K562 (cell line): ENCODE measurements at regions not wholly inside any gene's neighbourhood (a gene's known extent, or its start where the extent isn't known, plus 50 kb on each side); places are given as distances from the start of the nearest gene placed in this dataset.

Experiments
- MGA ChIP-seq: fragments of 450-650 bp; IDR thresholded peaks from 2 replicates; pipeline ENCODE4 v1.6.1; 2016; ENCODE audit warnings: mild to moderate bottlenecking, moderate library complexity
- ZBTB40 ChIP-seq, 2 experiments: fragments of 450-650 bp in 1 of 2; sonication (generic) in 1 of 2; formaldehyde crosslinking in 1 of 2; IDR thresholded peaks; 2 replicates each; pipeline versions ENCODE4 v1.7.1 to v1.9.0; 2016 to 2022; ENCODE audit warnings: inconsistent platforms in 1 of 2, mild to moderate bottlenecking in 1 of 2, missing genetic modification reagents in 1 of 2

GRCh38 chr4:178320003-178320402 lies 877.8 kb upstream of the AGA start (continued):
- TF ChIP-seq MGA (no peak), ZBTB40 (IDR thresholded peaks at IDR 0.05) (no peak), ZBTB40 (CRISPR knock-in tag; IDR thresholded peaks at IDR 0.05) (no peak)
- TF ChIP-seq, all 486 proteins: peak for 0
